NCI-H1436 (cell line): ENCODE measurements at regions not wholly inside any gene's neighbourhood (a gene's known extent, or its start where the extent isn't known, plus 50 kb on each side); places are given as distances from the start of the nearest gene placed in this dataset.

ENCODE experiments used
- DNase-seq: peaks from one replicate; lab custom pipeline; 2025; lab: John Stamatoyannopoulos, UW

- no peak for DNase-seq
Observed at GRCh38 chr12:127214186-127214585, 1052.8 kb upstream of the TMEM132C start.

GRCh38 chr12:127223011-127223410, 1044.0 kb upstream of the TMEM132C start:
- DNase-seq, result no peak

- no peak for DNase-seq
Observed at GRCh38 chr12:127223731-127224130, 1043.2 kb upstream of the TMEM132C start.

GRCh38 chr12:127230843-127231260, 1036.1 kb upstream of the TMEM132C start:
- no peak for DNase-seq

- no peak for DNase-seq
Observed at GRCh38 chr12:127231371-127231770, 1035.6 kb upstream of the TMEM132C start.

- no peak for DNase-seq
Observed at GRCh38 chr12:127233016-127233415, 1034.0 kb upstream of the TMEM132C start.

GRCh38 chr12:127235761-127236160, 1031.2 kb upstream of the TMEM132C start:
- DNase-seq, result no peak

GRCh38 chr12:127236491-127236890, 1030.5 kb upstream of the TMEM132C start:
- no peak for DNase-seq

GRCh38 chr12:127237151-127237550, 1029.8 kb upstream of the TMEM132C start:
- DNase-seq, result no peak

GRCh38 chr12:127238107-127238506, 1028.9 kb upstream of the TMEM132C start:
- no peak for DNase-seq

GRCh38 chr12:127239781-127240180, 1027.2 kb upstream of the TMEM132C start:
- no peak for DNase-seq

GRCh38 chr12:127240249-127240929, 1026.6 kb upstream of the TMEM132C start:
- DNase-seq, result no peak

GRCh38 chr12:127241072-127241817, 1025.7 kb upstream of the TMEM132C start:
- DNase-seq, result no peak

- DNase-seq, result no peak
Observed at GRCh38 chr12:127245009-127245408, 1022.0 kb upstream of the TMEM132C start.

GRCh38 chr12:127245437-127245836, 1021.5 kb upstream of the TMEM132C start:
- DNase-seq, result no peak

GRCh38 chr12:127247937-127248336, 1019.0 kb upstream of the TMEM132C start:
- DNase-seq, result no peak

- DNase-seq, result no peak
Observed at GRCh38 chr12:127249428-127249827, 1017.5 kb upstream of the TMEM132C start.

GRCh38 chr12:127253797-127254327, 1013.1 kb upstream of the TMEM132C start:
- no peak for DNase-seq

GRCh38 chr12:127254420-127254955, 1012.5 kb upstream of the TMEM132C start:
- no peak for DNase-seq

GRCh38 chr12:127257366-127257935, 1009.5 kb upstream of the TMEM132C start:
- DNase-seq, result no peak

- no peak for DNase-seq
Observed at GRCh38 chr12:127260531-127260930, 1006.4 kb upstream of the TMEM132C start.

- no peak for DNase-seq
Observed at GRCh38 chr12:127260999-127261398, 1006.0 kb upstream of the TMEM132C start.

GRCh38 chr12:127262615-127263014, 1004.4 kb upstream of the TMEM132C start:
- DNase-seq, result no peak
